Spinal cord (tissue), 9 donors: ENCODE measurements at regions not wholly inside any gene's neighbourhood (a gene's known extent, or its start where the extent isn't known, plus 50 kb on each side); places are given as distances from the start of the nearest gene placed in this dataset.
"Not testable (repeated sequence)": the region's sequence is repeated elsewhere in the genome, so short reads cannot be mapped to it uniquely, and the experiment has no call there.

Experiments used
- DNase-seq, 6 donors: peaks; one replicate each; pipeline versions ENCODE4 v3.0.0 to v3.0.0-alpha.2; 2013 to 2015; ENCODE audit warnings: low spot score in 6 of 6, low read depth in 4 of 6
- H3K27ac ChIP-seq: one replicate; pipeline ENCODE4 v1.5.1; 2013; ENCODE audit warnings: low read depth, low read length, control low read depth
- H3K27me3 ChIP-seq: one replicate; pipeline ENCODE4 v1.6.1; 2013; ENCODE audit warnings: low read length; ENCODE audit not compliant: control insufficient read depth, insufficient read depth
- H3K36me3 ChIP-seq: one replicate; pipeline ENCODE4 v1.6.1; 2013; ENCODE audit warnings: low read length; ENCODE audit not compliant: control insufficient read depth, insufficient read depth
- H3K4me1 ChIP-seq: one replicate; pipeline ENCODE4 v1.6.1; 2013; ENCODE audit warnings: low read length; ENCODE audit not compliant: control insufficient read depth, insufficient read depth
- H3K4me3 ChIP-seq: one replicate; pipeline ENCODE4 v1.5.1; 2013; ENCODE audit warnings: low read depth, low read length, control low read depth
- H3K9me3 ChIP-seq: one replicate; pipeline ENCODE4 v1.6.1; 2013; ENCODE audit warnings: low read length; ENCODE audit not compliant: control insufficient read depth, insufficient read depth
- WGBS: methylation state at CpG from one replicate; pipeline ENCODE4 v1.1.5; 2013; ENCODE audit warnings: missing lambda C conversion rate; ENCODE audit not compliant: insufficient coverage; 5-methylcytosine and 5-hydroxymethylcytosine counted together
- donor health status: healthy.

GRCh38 chr2:234699456-234699855 lies 202.6 kb upstream of the ARL4C start:
- Histone ChIP-seq H3K36me3 (no peaks in the 10 kb centered on the region), H3K4me3 (no peak overlapping the region), H3K9me3 (peaks cover 10% of the 10 kb centered on the region), H3K27me3 (no peaks in the 10 kb centered on the region), H3K27ac (no peak overlapping the region), H3K4me1 (peaks cover 7% of the 10 kb centered on the region)
- WGBS: 88% methylated on average over 1 of the region's 4 CpGs
- DNase-seq: no peak

- not testable (repeated sequence) for H3K27ac ChIP-seq, H3K36me3 ChIP-seq, H3K4me3 ChIP-seq, DNase-seq, H3K9me3 ChIP-seq, H3K27me3 ChIP-seq, H3K4me1 ChIP-seq
These were observed 200.5 kb upstream of the ARL4C start for GRCh38 chr2:234697300-234697876.

GRCh38 chr2:234695981-234696380 lies 199.1 kb upstream of the ARL4C start:
- no peaks in the 10 kb centered on the region for H3K27me3 ChIP-seq
- H3K9me3 ChIP-seq: peaks cover 10% of the 10 kb centered on the region
- WGBS: 88% methylated on average over 2 of the region's 2 CpGs
- no peak overlapping the region for H3K27ac ChIP-seq
- H3K4me1 ChIP-seq: peaks cover 3% of the 10 kb centered on the region
- H3K36me3 ChIP-seq: no peaks in the 10 kb centered on the region
- H3K4me3 ChIP-seq: no peak overlapping the region
- DNase-seq: no peak

- Histone ChIP-seq H3K27ac (no peak overlapping the region), H3K27me3 (no peaks in the 10 kb centered on the region), H3K4me3 (no peak overlapping the region), H3K4me1 (peaks cover 17% of the 10 kb centered on the region), H3K36me3 (no peaks in the 10 kb centered on the region), H3K9me3 (peaks cover 10% of the 10 kb centered on the region)
- no peak for DNase-seq
- WGBS: 90% methylated on average over 2 of the region's 4 CpGs
These were observed 197.5 kb upstream of the ARL4C start for GRCh38 chr2:234694244-234695013.

- not testable (repeated sequence) for H3K4me3 ChIP-seq, H3K36me3 ChIP-seq, H3K27me3 ChIP-seq, DNase-seq, H3K9me3 ChIP-seq, H3K27ac ChIP-seq
- WGBS: no CpG with 5 or more reads among the region's 2 CpGs
- H3K4me1 ChIP-seq: peaks cover 17% of the 10 kb centered on the region
These were observed 196.9 kb upstream of the ARL4C start for GRCh38 chr2:234693681-234694190.

GRCh38 chr2:234693191-234693590 lies 196.3 kb upstream of the ARL4C start:
- WGBS: 92% methylated on average over 3 of the region's 6 CpGs
- peaks cover 17% of the 10 kb centered on the region for H3K4me1 ChIP-seq
- not testable (repeated sequence) for DNase-seq, H3K27me3 ChIP-seq, H3K36me3 ChIP-seq, H3K4me3 ChIP-seq, H3K9me3 ChIP-seq, H3K27ac ChIP-seq

- Histone ChIP-seq H3K27me3 (no peaks in the 10 kb centered on the region), H3K4me3 (no peak overlapping the region), H3K4me1 (peaks cover 17% of the 10 kb centered on the region), H3K27ac (no peak overlapping the region), H3K36me3 (no peaks in the 10 kb centered on the region), H3K9me3 (peaks cover 7% of the 10 kb centered on the region)
- WGBS: 100% methylated on average over 1 of the region's 6 CpGs
- peak in 1 of 6 donors; percentile 34 for DNase-seq
These were observed 195.4 kb upstream of the ARL4C start for GRCh38 chr2:234691968-234692955.

GRCh38 chr2:234691214-234691575 lies 194.3 kb upstream of the ARL4C start:
- H3K27ac ChIP-seq: no peak overlapping the region
- H3K9me3 ChIP-seq: no peaks in the 10 kb centered on the region
- no peak for DNase-seq
- peaks cover 17% of the 10 kb centered on the region for H3K4me1 ChIP-seq
- H3K4me3 ChIP-seq: no peak overlapping the region
- H3K27me3 ChIP-seq: no peaks in the 10 kb centered on the region
- WGBS: no CpG with 5 or more reads among the region's 7 CpGs
- no peaks in the 10 kb centered on the region for H3K36me3 ChIP-seq

GRCh38 chr2:234690569-234691213 lies 193.8 kb upstream of the ARL4C start:
- peaks cover 17% of the 10 kb centered on the region for H3K4me1 ChIP-seq
- H3K36me3 ChIP-seq: no peaks in the 10 kb centered on the region
- H3K27ac ChIP-seq: peak overlapping the region; percentile 8
- no peaks in the 10 kb centered on the region for H3K27me3 ChIP-seq
- no peaks in the 10 kb centered on the region for H3K9me3 ChIP-seq
- peak in 2 of 6 donors; percentile 69 to 92 for DNase-seq
- H3K4me3 ChIP-seq: no peak overlapping the region
- 0% methylated on average over 2 of the region's 8 CpGs for WGBS
